H1 (cell line): ENCODE measurements at regions not wholly inside any gene's neighbourhood (a gene's known extent, or its start where the extent isn't known, plus 50 kb on each side); places are given as distances from the start of the nearest gene placed in this dataset.

ENCODE experiments used
- CTCF ChIA-PET: fragments of 300-600 bp; sonication (Branson Sonifier 250); formaldehyde crosslinking; loops from one replicate; lab custom pipeline; 2021; ENCODE audit not compliant: partially characterized antibody; lab: Charles Lee
- POLR2A ChIA-PET: fragments of 300-600 bp; sonication (Branson Sonifier 250); formaldehyde crosslinking; loops from one replicate; lab custom pipeline; 2021; ENCODE audit warnings: inconsistent platforms; ENCODE audit not compliant: partially characterized antibody; lab: Charles Lee
- DNase-seq, 2 experiments: peaks; one replicate each; pipeline versions ENCODE4 v3.0.0 to v3.0.0-alpha.2; 2010 to 2022; ENCODE audit warnings: low spot score in 2 of 2, low read depth in 1 of 2, mixed read lengths in 1 of 2
- FAIRE-seq: peaks from 2 replicates; lab custom pipeline; 2011; peaks lifted over from hg19 to GRCh38; lab: Jason Lieb, UNC
- H2AFZ ChIP-seq: 2 replicates; pipeline ENCODE4 v1.8.1; 2012; ENCODE audit warnings: low read length, inconsistent platforms
- H2AK5ac ChIP-seq: 2 replicates; pipeline ENCODE4 v1.6.1; 2013; ENCODE audit warnings: low read depth, low read length
- H2BK120ac ChIP-seq: replicated peaks from 2 replicates; pipeline ENCODE3; 2013; ENCODE audit warnings: low read depth, low read length, inconsistent platforms
- H2BK12ac ChIP-seq: 2 replicates; pipeline ENCODE4 v1.6.1; 2013; ENCODE audit warnings: low read depth, low read length
- H2BK15ac ChIP-seq: 2 replicates; pipeline ENCODE4 v1.6.1; 2013; ENCODE audit warnings: low read length
- H2BK20ac ChIP-seq: 2 replicates; pipeline ENCODE4 v1.6.1; 2013; ENCODE audit warnings: low read length
- H2BK5ac ChIP-seq: 2 replicates; pipeline ENCODE4 v1.6.1; 2013; ENCODE audit warnings: low read depth, low read length
- H3K14ac ChIP-seq: 2 replicates; pipeline ENCODE4 v1.6.1; 2013; ENCODE audit warnings: inconsistent platforms; ENCODE audit not compliant: insufficient read length
- H3K18ac ChIP-seq: 2 replicates; pipeline ENCODE4 v1.6.1; 2013; ENCODE audit warnings: low read length; ENCODE audit errors: extremely low read depth
- H3K23ac ChIP-seq: 2 replicates; pipeline ENCODE4 v1.6.1; 2013; ENCODE audit warnings: inconsistent platforms; ENCODE audit not compliant: insufficient read length
- H3K23me2 ChIP-seq: 2 replicates; pipeline ENCODE4 v1.6.1; 2013; ENCODE audit warnings: low read depth, low read length
- H3K27ac ChIP-seq: 2 replicates; pipeline ENCODE4 v1.6.1; 2011; ENCODE audit warnings: low read depth, low read length, inconsistent platforms
- H3K27me3 ChIP-seq, 4 experiments: replicated peaks in 1 of 4; 1 replicate in 1 of 4; 2 replicates in 3 of 4; pipeline versions ENCODE4 v1.6.1 to v1.8.1; 2011 to 2013; ENCODE audit warnings: low read length in 3 of 4, mild to moderate bottlenecking in 3 of 4, inconsistent platforms in 2 of 4, mixed read lengths in 2 of 4, moderate library complexity in 1 of 4; ENCODE audit not compliant: control insufficient read depth in 3 of 4, insufficient read depth in 3 of 4; ENCODE audit errors: extremely low read depth in 1 of 4
- H3K36me3 ChIP-seq, 4 experiments: 2 replicates each; pipeline versions ENCODE4 v1.6.1 to v1.8.1; 2011 to 2013; ENCODE audit warnings: mild to moderate bottlenecking in 4 of 4, low read length in 3 of 4, moderate library complexity in 2 of 4, control low read depth in 1 of 4, inconsistent platforms in 1 of 4; ENCODE audit not compliant: insufficient read depth in 4 of 4, control insufficient read depth in 2 of 4
- H3K4ac ChIP-seq: replicated peaks from 2 replicates; pipeline ENCODE3; 2013; ENCODE audit warnings: low read length, low read depth, mixed read lengths, inconsistent platforms; ENCODE audit not compliant: insufficient read length
- H3K4me1 ChIP-seq, 4 experiments: replicated peaks in 1 of 4; 1 replicate in 1 of 4; 2 replicates in 3 of 4; pipeline versions ENCODE4 v1.6.1 to v1.8.1; 2011 to 2013; ENCODE audit warnings: low read length in 3 of 4, inconsistent platforms in 2 of 4, mixed read lengths in 1 of 4; ENCODE audit not compliant: insufficient read depth in 4 of 4, control insufficient read depth in 3 of 4
- H3K4me2 ChIP-seq, 2 experiments: 2 replicates each; pipeline versions ENCODE4 v1.6.1 to v1.8.1; 2011 to 2013; ENCODE audit warnings: low read depth in 2 of 2, low read length in 2 of 2, control low read depth in 1 of 2, inconsistent platforms in 1 of 2, mild to moderate bottlenecking in 1 of 2; ENCODE audit not compliant: insufficient read depth in 1 of 2
- H3K4me3 ChIP-seq, 4 experiments: fragments of 200-600, 300-600 bp in 1 of 4; sonication (generic), shearing (Covaris generic), sonication (Bioruptor Twin) in 1 of 4; 2 replicates each; pipeline versions ENCODE4 v1.5.1 to v1.8.1; 2011 to 2016; ENCODE audit warnings: low read length in 4 of 4, low read depth in 3 of 4, control low read depth in 2 of 4, inconsistent platforms in 2 of 4, mild to moderate bottlenecking in 2 of 4, mixed read lengths in 1 of 4, moderate library complexity in 1 of 4; ENCODE audit not compliant: insufficient read depth in 2 of 4; ENCODE audit errors: extremely low read depth in 1 of 4
- H3K56ac ChIP-seq: replicated peaks from 2 replicates; pipeline ENCODE3; 2013; ENCODE audit warnings: low read depth, mild to moderate bottlenecking, mixed read lengths, low read length, inconsistent platforms; ENCODE audit not compliant: insufficient read length
- H3K79me1 ChIP-seq: 2 replicates; pipeline ENCODE4 v1.6.1; 2013; ENCODE audit warnings: low read depth, low read length, control low read depth
- H3K79me2 ChIP-seq, 2 experiments: 2 replicates each; pipeline versions ENCODE4 v1.6.1 to v1.8.1; 2012 to 2013; ENCODE audit warnings: low read length in 2 of 2, mild to moderate bottlenecking in 2 of 2, inconsistent platforms in 1 of 2; ENCODE audit not compliant: insufficient read depth in 2 of 2, control insufficient read depth in 1 of 2
- H3K9ac ChIP-seq, 4 experiments: replicated peaks in 1 of 4; 1 replicate in 1 of 4; 2 replicates in 3 of 4; pipeline versions ENCODE4 v1.6.1 to v1.8.1; 2011 to 2013; ENCODE audit warnings: low read depth in 3 of 4, low read length in 3 of 4, control low read depth in 2 of 4, mild to moderate bottlenecking in 2 of 4, moderate library complexity in 2 of 4, inconsistent platforms in 1 of 4; ENCODE audit errors: extremely low read depth in 1 of 4
- H3K9me3 ChIP-seq, 2 experiments: 2 replicates each; pipeline versions ENCODE4 v1.6.1 to v1.8.1; 2012 to 2013; ENCODE audit warnings: mild to moderate bottlenecking in 2 of 2, moderate library complexity in 2 of 2, control low read depth in 1 of 2, inconsistent platforms in 1 of 2, low read depth in 1 of 2, low read length in 1 of 2, mixed read lengths in 1 of 2; ENCODE audit not compliant: insufficient read depth in 2 of 2
- H4K20me1 ChIP-seq, 2 experiments: replicated peaks in 1 of 2; 2 replicates each; pipeline versions ENCODE3 to v1.8.1; 2011 to 2013; ENCODE audit warnings: inconsistent platforms in 2 of 2, low read length in 2 of 2, mild to moderate bottlenecking in 1 of 2; ENCODE audit not compliant: insufficient read depth in 2 of 2, control insufficient read depth in 1 of 2
- H4K5ac ChIP-seq: 2 replicates; pipeline ENCODE4 v1.6.1; 2013; ENCODE audit warnings: low read length, low read depth, mixed read lengths, inconsistent platforms; ENCODE audit not compliant: insufficient read length
- H4K8ac ChIP-seq: 2 replicates; pipeline ENCODE4 v1.8.0; 2013; ENCODE audit warnings: mild to moderate bottlenecking, moderate library complexity, low read length, inconsistent platforms; ENCODE audit not compliant: insufficient read depth; ENCODE audit errors: extremely low read depth
- H4K91ac ChIP-seq: replicated peaks from 2 replicates; pipeline ENCODE3; 2013; ENCODE audit warnings: low read length, mixed read lengths, inconsistent platforms; ENCODE audit not compliant: insufficient read length
- JUN ChIP-seq: IDR thresholded peaks from 2 replicates; pipeline ENCODE4 v1.6.1; 2011; ENCODE audit warnings: low read depth, mild to moderate bottlenecking, improper control_type of control experiment, low read length
- POLR2A ChIP-seq, 2 experiments: IDR thresholded peaks; 1 replicate in 1 of 2; 2 replicates in 1 of 2; pipeline ENCODE4 v1.6.1; 2011; ENCODE audit warnings: low read depth in 2 of 2, low read length in 2 of 2, mild to moderate bottlenecking in 2 of 2; ENCODE audit errors: control extremely low read depth in 1 of 2
- POLR2AphosphoS5 ChIP-seq: IDR thresholded peaks from 2 replicates; pipeline ENCODE4 v1.6.1; 2011; ENCODE audit warnings: low read depth, low read length
- RAD21 ChIP-seq, 2 experiments: IDR thresholded peaks in 1 of 2; conservative IDR thresholded peaks in 1 of 2; 2 replicates each; pipeline ENCODE4 v1.6.1; 2011; ENCODE audit warnings: low read depth in 2 of 2, low read length in 2 of 2, improper control_type of control experiment in 1 of 2, inconsistent platforms in 1 of 2, mild to moderate bottlenecking in 1 of 2, moderate library complexity in 1 of 2
- WGBS, 2 experiments: shearing (Covaris generic) in 1 of 2; methylation state at CpG; one replicate each; pipeline versions ENCODE4 v1.1.6 to v1.1.7; 2013 to 2015; ENCODE audit warnings: low lambda C conversion rate in 2 of 2, mixed read lengths in 2 of 2, inconsistent platforms in 1 of 2, low coverage in 1 of 2, missing lambda C conversion rate in 1 of 2; ENCODE audit not compliant: insufficient replicate concordance in 2 of 2, insufficient coverage in 1 of 2, insufficient read length in 1 of 2; ENCODE audit errors: extremely low coverage in 1 of 2, missing lambda C conversion rate in 1 of 2; 5-methylcytosine and 5-hydroxymethylcytosine counted together

- Histone ChIP-seq H3K79me2 (no peaks in the 10 kb centered on the region), H4K5ac (no peak overlapping the region), H3K18ac (no peak overlapping the region), H3K56ac (no peak overlapping the region), H3K27me3 (no peaks in the 10 kb centered on the region), H3K4ac (no peak overlapping the region), H3K9me3 (no peaks in the 10 kb centered on the region), H3K36me3 (no peaks in the 10 kb centered on the region), H3K23me2 (no peaks in the 10 kb centered on the region; the same call in 1 of the 2 replicates), H4K8ac (no peak overlapping the region), H2BK15ac (no peak overlapping the region), H3K9ac (no peak overlapping the region), H2BK5ac (no peak overlapping the region), H2BK120ac (no peak overlapping the region), H3K79me1 (no peaks in the 10 kb centered on the region), H2AFZ (no peak overlapping the region), H4K91ac (no peak overlapping the region), H3K23ac (no peak overlapping the region), H3K4me1 (no peaks in the 10 kb centered on the region), H2BK12ac (no peak overlapping the region), H2BK20ac (no peak overlapping the region), H3K4me2 (no peak overlapping the region), H3K27ac (no peak overlapping the region), H2AK5ac (no peak overlapping the region), H3K14ac (no peak overlapping the region), H4K20me1 (no peaks in the 10 kb centered on the region), H3K4me3 (no peak overlapping the region)
- FAIRE-seq (no peak), DNase-seq (no peak)
- CTCF ChIA-PET: interaction anchor here (0.7 to 1.3 kb wide), 7 partner anchors 14 to 330 kb away, joined by 3 to 4 read pairs (median 3); no protein-coding TSS in a partner anchor
- WGBS, 2 experiments: 96% methylated on average over 1 of the region's 1 CpG; no CpG with 5 or more reads in 1 of the 2 experiments
- POLR2A ChIA-PET: no interaction called here
- TF ChIP-seq JUN (no peak), POLR2A (IDR thresholded peaks at IDR 0.05; ENCODE audit: control extremely low read depth in 1 of 2, low read depth in 2 of 2, low read length in 2 of 2) (no peak), POLR2AphosphoS5 (no peak), RAD21 (IDR thresholded peaks at IDR 0.05 in 1 of 2, conservative IDR thresholded peaks at IDR 0.05 in 1 of 2; ENCODE audit: low read depth in 2 of 2, low read length in 2 of 2) (peak; percentile 45 to 53)
These were observed 53.8 kb downstream of the CXCL1 start for GRCh38 chr4:73922766-73923630.
